SK-N-SH (cell line): ENCODE measurements at regions not wholly inside any gene's neighbourhood (a gene's known extent, or its start where the extent isn't known, plus 50 kb on each side); places are given as distances from the start of the nearest gene placed in this dataset.

Experiments used
- CTCF ChIA-PET: fragments of 300-600, 350-600 bp; formaldehyde crosslinking; extraction: SDS; loops from one replicate; lab custom pipeline; 2021; lab: Yijun Ruan, JAX
- POLR2A ChIA-PET: fragments of 350-600 bp; sonication (Branson Sonifier 250); formaldehyde crosslinking; extraction: SDS; loops from one replicate; lab custom pipeline; 2020; ENCODE audit warnings: antibody characterized with exemption, inconsistent platforms; lab: Yijun Ruan, JAX
- DNase-seq: peaks from one replicate; pipeline ENCODE4 v3.0.0; 2012
- H2AFZ ChIP-seq: fragments of 200-600 bp; sonication (generic); 2 replicates; pipeline ENCODE4 v1.8.1; 2016; ENCODE audit warnings: antibody characterized with exemption, mild to moderate bottlenecking, low read depth
- H3F3A ChIP-seq: fragments of 200-600 bp; sonication (generic); replicated peaks from 2 replicates; pipeline ENCODE3; 2016; ENCODE audit warnings: antibody characterized with exemption, mild to moderate bottlenecking; ENCODE audit not compliant: insufficient read depth
- H3K27ac ChIP-seq, 2 experiments: fragments of 200-500 bp in 1 of 2; fragments of 200-600 bp in 1 of 2; sonication (Bioruptor generic) in 1 of 2; sonication (generic), shearing (Covaris generic) in 1 of 2; 2 replicates each; pipeline versions ENCODE4 v1.5.1 to v1.6.1; 2014 to 2016; ENCODE audit warnings: low read depth in 2 of 2, inconsistent platforms in 1 of 2, low read length in 1 of 2, mild to moderate bottlenecking in 1 of 2, mixed read lengths in 1 of 2
- H3K27me3 ChIP-seq: fragments of 200-600 bp; sonication (generic), shearing (Covaris generic); 2 replicates; pipeline ENCODE4 v1.6.1; 2016; ENCODE audit warnings: mixed run types; ENCODE audit not compliant: insufficient read depth
- H3K36me3 ChIP-seq, 2 experiments: fragments of 200-500 bp in 1 of 2; fragments of 200-600 bp in 1 of 2; sonication (Bioruptor generic) in 1 of 2; sonication (generic) in 1 of 2; replicated peaks in 1 of 2; 2 replicates each; pipeline versions ENCODE3 to v1.5.1; 2014 to 2016; ENCODE audit warnings: low read length in 1 of 2, mild to moderate bottlenecking in 1 of 2; ENCODE audit not compliant: insufficient read depth in 2 of 2, control insufficient read depth in 1 of 2
- H3K4me1 ChIP-seq, 2 experiments: fragments of 200-500 bp in 1 of 2; fragments of 200-600 bp in 1 of 2; sonication (Bioruptor generic) in 1 of 2; sonication (generic), shearing (Covaris generic) in 1 of 2; 2 replicates each; pipeline versions ENCODE4 v1.5.1 to v1.6.1; 2014 to 2016; ENCODE audit warnings: low read depth in 1 of 2, low read length in 1 of 2, mixed run types in 1 of 2; ENCODE audit not compliant: insufficient read depth in 2 of 2, control insufficient read depth in 1 of 2
- H3K4me2 ChIP-seq: fragments of 200-600 bp; sonication (generic), shearing (Covaris generic); 2 replicates; pipeline ENCODE4 v1.6.1; 2017; ENCODE audit warnings: mixed run types
- H3K4me3 ChIP-seq, 2 experiments: fragments of 200-500 bp in 1 of 2; fragments of 200-600 bp in 1 of 2; sonication (Bioruptor generic) in 1 of 2; sonication (generic), shearing (Covaris generic) in 1 of 2; 2 replicates each; pipeline versions ENCODE4 v1.5.1 to v1.8.1; 2014 to 2016; ENCODE audit warnings: low read depth in 2 of 2, inconsistent platforms in 1 of 2, low read length in 1 of 2, mild to moderate bottlenecking in 1 of 2, mixed read lengths in 1 of 2, moderate library complexity in 1 of 2
- H3K79me2 ChIP-seq: fragments of 200-600 bp; sonication (generic); 2 replicates; pipeline ENCODE4 v1.8.1; 2017; ENCODE audit warnings: mild to moderate bottlenecking; ENCODE audit not compliant: insufficient read depth
- H3K9ac ChIP-seq: fragments of 200-600 bp; sonication (generic); 2 replicates; pipeline ENCODE4 v1.6.1; 2017; ENCODE audit warnings: mixed run types
- H3K9me2 ChIP-seq: fragments of 200-600 bp; sonication (generic); 2 replicates; pipeline ENCODE4 v1.6.1; 2017; ENCODE audit warnings: mixed run types
- H3K9me3 ChIP-seq: fragments of 200-600 bp; sonication (generic); 2 replicates; pipeline ENCODE4 v1.6.1; 2017; ENCODE audit warnings: mixed run types, mild to moderate bottlenecking, moderate library complexity
- H4K20me1 ChIP-seq: fragments of 200-600 bp; sonication (generic); 2 replicates; pipeline ENCODE4 v1.6.1; 2017; ENCODE audit warnings: mild to moderate bottlenecking, mixed run types; ENCODE audit not compliant: insufficient read depth
- ELF1 ChIP-seq: IDR thresholded peaks from 2 replicates; pipeline ENCODE4 v1.4.0; 2012
- EP300 ChIP-seq, 2 experiments: IDR thresholded peaks; 2 replicates each; pipeline versions ENCODE4 v1.4.0 to v1.6.1; 2012; ENCODE audit warnings: borderline replicate concordance in 1 of 2, low read depth in 1 of 2, low read length in 1 of 2
- EZH2phosphoT487 ChIP-seq: fragments of 200-600 bp; sonication (generic); IDR thresholded peaks from 2 replicates; pipeline ENCODE4 v1.6.1; 2017; ENCODE audit warnings: low read depth, mixed run types, mild to moderate bottlenecking, antibody characterized with exemption, moderate library complexity, borderline replicate concordance
- JUND ChIP-seq: IDR thresholded peaks from 2 replicates; pipeline ENCODE4 v1.4.0; 2012
- MXI1 ChIP-seq: IDR thresholded peaks from 2 replicates; pipeline ENCODE4 v1.6.1; 2012; ENCODE audit warnings: mild to moderate bottlenecking, low read depth, low read length, improper control_type of control experiment
- NRF1 ChIP-seq: IDR thresholded peaks from 2 replicates; pipeline ENCODE4 v1.6.1; 2012; ENCODE audit warnings: low read depth, mild to moderate bottlenecking, low read length
- POLR2AphosphoS5 ChIP-seq: IDR thresholded peaks from 2 replicates; pipeline ENCODE4 v1.6.1; 2012; ENCODE audit warnings: low read depth, low read length
- WGBS: methylation state at CpG from one replicate; pipeline ENCODE4 v1.1.6; 2017; ENCODE audit warnings: low lambda C conversion rate; 5-methylcytosine and 5-hydroxymethylcytosine counted together
- TF ChIP-seq, protein P1 (sequence below): IDR thresholded peaks from 2 replicates; pipeline ENCODE4; 2012
- TF ChIP-seq, protein P2 (sequence below): fragments of 200-600 bp; sonication (generic); IDR thresholded peaks from 2 replicates; pipeline ENCODE4 v1.6.1; 2017; ENCODE audit warnings: antibody characterized with exemption, mild to moderate bottlenecking, moderate library complexity
- TF ChIP-seq, protein P3 (sequence below): fragments of 150-350 bp; IDR thresholded peaks from 2 replicates; pipeline ENCODE4 v1.6.1; 2016; ENCODE audit warnings: mild to moderate bottlenecking, low read depth, low read length
- TF ChIP-seq, protein P4 (sequence below): fragments of 150-350 bp; IDR thresholded peaks from 2 replicates; pipeline ENCODE4 v1.6.1; 2017; ENCODE audit warnings: antibody characterized with exemption, low read length, low read depth, borderline replicate concordance
- TF ChIP-seq, protein P5 (sequence below): IDR thresholded peaks from 2 replicates; pipeline ENCODE4 v1.4.0; 2012; ENCODE audit warnings: low read depth

DNA sequence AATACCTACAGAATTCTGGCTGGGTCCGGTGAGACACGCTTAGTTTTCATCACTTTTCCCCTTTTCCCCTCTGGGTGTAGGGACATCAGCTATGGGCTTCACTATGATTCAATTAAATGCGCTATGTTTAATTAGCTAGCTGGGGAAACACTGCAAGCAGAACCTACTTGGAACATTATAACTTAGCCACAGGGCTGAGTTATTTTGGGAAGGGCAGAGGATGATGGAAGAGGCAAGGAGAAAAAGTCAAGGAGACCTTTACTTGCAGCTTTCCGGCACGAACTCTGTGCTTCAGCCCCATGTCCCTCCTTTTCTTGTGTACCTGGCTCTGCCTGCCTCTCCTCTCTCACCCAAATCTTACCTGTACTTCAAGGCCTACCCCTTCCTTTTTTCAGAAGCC, 62.8 kb downstream of the KIF4B start:
- CTCF ChIA-PET = interaction anchor here (0.6 kb wide), 1 partner anchor 242 kb away, joined by 3 read pairs; no protein-coding TSS in a partner anchor

DNA sequence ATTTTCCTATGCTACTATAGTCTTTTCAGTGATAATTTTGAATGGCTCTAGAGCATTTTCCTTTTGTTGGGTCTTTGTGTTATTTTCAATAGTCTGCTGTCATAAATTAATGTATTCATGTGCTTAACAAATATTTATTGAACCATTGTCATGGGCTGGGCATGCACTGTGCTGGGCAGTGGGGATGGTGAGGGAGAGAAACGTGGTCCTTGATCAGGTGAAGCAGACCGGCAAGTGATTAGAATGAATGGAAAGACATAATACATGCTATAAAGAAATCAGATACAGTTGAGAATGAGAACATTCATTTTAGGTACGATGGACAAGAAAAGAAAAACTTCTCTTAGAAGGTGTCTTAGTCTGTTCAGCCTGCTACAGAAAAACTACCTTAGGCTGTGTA, 66.1 kb downstream of the KIF4B start:
- no peak overlapping the region for H3K9ac ChIP-seq
- peaks cover 3% of the 10 kb centered on the region for H3F3A ChIP-seq
- H3K27me3 ChIP-seq = no peaks in the 10 kb centered on the region
- no peaks in the 10 kb centered on the region; a peak in 1 of 4 replicates for H3K4me1 ChIP-seq
- POLR2A ChIA-PET = no interaction called here
- TF ChIP-seq NRF1 (no peak), JUND (no peak), POLR2AphosphoS5 (no peak), ELF1 (no peak)
- TF ChIP-seq, protein P1, sequence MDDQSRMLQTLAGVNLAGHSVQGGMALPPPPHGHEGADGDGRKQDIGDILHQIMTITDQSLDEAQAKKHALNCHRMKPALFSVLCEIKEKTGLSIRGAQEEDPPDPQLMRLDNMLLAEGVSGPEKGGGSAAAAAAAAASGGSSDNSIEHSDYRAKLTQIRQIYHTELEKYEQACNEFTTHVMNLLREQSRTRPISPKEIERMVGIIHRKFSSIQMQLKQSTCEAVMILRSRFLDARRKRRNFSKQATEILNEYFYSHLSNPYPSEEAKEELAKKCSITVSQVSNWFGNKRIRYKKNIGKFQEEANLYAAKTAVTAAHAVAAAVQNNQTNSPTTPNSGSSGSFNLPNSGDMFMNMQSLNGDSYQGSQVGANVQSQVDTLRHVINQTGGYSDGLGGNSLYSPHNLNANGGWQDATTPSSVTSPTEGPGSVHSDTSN = no peak
- DNase-seq = no peak
- H3K9me2 ChIP-seq = no peaks in the 10 kb centered on the region
- H3K4me2 ChIP-seq = no peak overlapping the region
- H3K27ac ChIP-seq = no peak overlapping the region
- H4K20me1 ChIP-seq = no peaks in the 10 kb centered on the region
- no peak overlapping the region for H3K4me3 ChIP-seq
- H3K36me3 ChIP-seq = no peaks in the 10 kb centered on the region
- H2AFZ ChIP-seq = no peak overlapping the region
- no peaks in the 10 kb centered on the region for H3K9me3 ChIP-seq
- CTCF ChIA-PET = no interaction called here
- no peaks in the 10 kb centered on the region for H3K79me2 ChIP-seq
- 39% methylated on average over 3 of the region's 3 CpGs for WGBS

More for the DNA sequence above, 62.8 kb downstream of the KIF4B start:
- H3F3A ChIP-seq = no peaks in the 10 kb centered on the region
- no peak overlapping the region for H3K4me2 ChIP-seq
- no peak overlapping the region for H3K27ac ChIP-seq
- TF ChIP-seq, protein P2, sequence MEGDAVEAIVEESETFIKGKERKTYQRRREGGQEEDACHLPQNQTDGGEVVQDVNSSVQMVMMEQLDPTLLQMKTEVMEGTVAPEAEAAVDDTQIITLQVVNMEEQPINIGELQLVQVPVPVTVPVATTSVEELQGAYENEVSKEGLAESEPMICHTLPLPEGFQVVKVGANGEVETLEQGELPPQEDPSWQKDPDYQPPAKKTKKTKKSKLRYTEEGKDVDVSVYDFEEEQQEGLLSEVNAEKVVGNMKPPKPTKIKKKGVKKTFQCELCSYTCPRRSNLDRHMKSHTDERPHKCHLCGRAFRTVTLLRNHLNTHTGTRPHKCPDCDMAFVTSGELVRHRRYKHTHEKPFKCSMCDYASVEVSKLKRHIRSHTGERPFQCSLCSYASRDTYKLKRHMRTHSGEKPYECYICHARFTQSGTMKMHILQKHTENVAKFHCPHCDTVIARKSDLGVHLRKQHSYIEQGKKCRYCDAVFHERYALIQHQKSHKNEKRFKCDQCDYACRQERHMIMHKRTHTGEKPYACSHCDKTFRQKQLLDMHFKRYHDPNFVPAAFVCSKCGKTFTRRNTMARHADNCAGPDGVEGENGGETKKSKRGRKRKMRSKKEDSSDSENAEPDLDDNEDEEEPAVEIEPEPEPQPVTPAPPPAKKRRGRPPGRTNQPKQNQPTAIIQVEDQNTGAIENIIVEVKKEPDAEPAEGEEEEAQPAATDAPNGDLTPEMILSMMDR = no peak
- TF ChIP-seq EZH2phosphoT487 (no peak), EP300 (IDR thresholded peaks at IDR 0.05; ENCODE audit: borderline replicate concordance in 1 of 2, low read depth in 1 of 2, low read length in 1 of 2) (no peak), MXI1 (no peak), POLR2AphosphoS5 (no peak)
- TF ChIP-seq, protein P3, sequence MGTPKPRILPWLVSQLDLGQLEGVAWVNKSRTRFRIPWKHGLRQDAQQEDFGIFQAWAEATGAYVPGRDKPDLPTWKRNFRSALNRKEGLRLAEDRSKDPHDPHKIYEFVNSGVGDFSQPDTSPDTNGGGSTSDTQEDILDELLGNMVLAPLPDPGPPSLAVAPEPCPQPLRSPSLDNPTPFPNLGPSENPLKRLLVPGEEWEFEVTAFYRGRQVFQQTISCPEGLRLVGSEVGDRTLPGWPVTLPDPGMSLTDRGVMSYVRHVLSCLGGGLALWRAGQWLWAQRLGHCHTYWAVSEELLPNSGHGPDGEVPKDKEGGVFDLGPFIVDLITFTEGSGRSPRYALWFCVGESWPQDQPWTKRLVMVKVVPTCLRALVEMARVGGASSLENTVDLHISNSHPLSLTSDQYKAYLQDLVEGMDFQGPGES = no peak
- TF ChIP-seq, protein P4, sequence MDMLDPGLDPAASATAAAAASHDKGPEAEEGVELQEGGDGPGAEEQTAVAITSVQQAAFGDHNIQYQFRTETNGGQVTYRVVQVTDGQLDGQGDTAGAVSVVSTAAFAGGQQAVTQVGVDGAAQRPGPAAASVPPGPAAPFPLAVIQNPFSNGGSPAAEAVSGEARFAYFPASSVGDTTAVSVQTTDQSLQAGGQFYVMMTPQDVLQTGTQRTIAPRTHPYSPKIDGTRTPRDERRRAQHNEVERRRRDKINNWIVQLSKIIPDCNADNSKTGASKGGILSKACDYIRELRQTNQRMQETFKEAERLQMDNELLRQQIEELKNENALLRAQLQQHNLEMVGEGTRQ = no peak
- TF ChIP-seq, protein P5, sequence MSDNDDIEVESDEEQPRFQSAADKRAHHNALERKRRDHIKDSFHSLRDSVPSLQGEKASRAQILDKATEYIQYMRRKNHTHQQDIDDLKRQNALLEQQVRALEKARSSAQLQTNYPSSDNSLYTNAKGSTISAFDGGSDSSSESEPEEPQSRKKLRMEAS = no peak
- H3K9ac ChIP-seq = no peak overlapping the region
- no peak overlapping the region for H3K4me3 ChIP-seq
- no peaks in the 10 kb centered on the region; a peak in 1 of 4 replicates for H3K4me1 ChIP-seq
- no peaks in the 10 kb centered on the region for H3K79me2 ChIP-seq
- no peaks in the 10 kb centered on the region for H3K36me3 ChIP-seq
- H3K9me2 ChIP-seq = no peaks in the 10 kb centered on the region
- no peaks in the 10 kb centered on the region for H3K27me3 ChIP-seq
- WGBS = 65% methylated on average over 5 of the region's 5 CpGs
- no peaks in the 10 kb centered on the region for H4K20me1 ChIP-seq
- H3K9me3 ChIP-seq = no peaks in the 10 kb centered on the region
- POLR2A ChIA-PET = no interaction called here
- DNase-seq = no peak
- no peak overlapping the region for H2AFZ ChIP-seq
